ENCODE measurements at regions not wholly inside any gene's neighbourhood (a gene's known extent, or its start where the extent isn't known, plus 50 kb on each side); places are given as distances from the start of the nearest gene placed in this dataset.

DNA sequence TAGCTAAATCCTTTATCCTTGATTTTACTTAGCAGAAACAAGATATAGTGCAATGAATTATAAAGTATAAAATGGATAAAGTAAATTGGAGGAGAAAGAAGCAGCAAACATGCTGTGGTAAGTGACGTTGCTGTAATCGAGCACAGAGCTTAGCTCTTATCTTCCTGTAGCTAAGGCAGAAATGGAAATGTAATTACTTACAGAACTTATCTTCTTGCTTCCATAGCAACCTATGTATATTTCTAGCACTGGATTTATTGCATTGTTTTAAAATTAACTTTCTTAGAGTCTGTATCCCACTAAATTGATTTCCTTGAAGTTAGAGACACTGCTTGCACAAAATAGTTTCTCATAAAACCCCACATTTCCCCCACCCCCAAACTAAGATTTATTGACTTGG, 130.6 kb upstream of the MC4R start:
- ChIA-PET CTCF (interaction anchor here (3.0 kb wide), 1 partner anchor 507 kb away, joined by 11 read pairs; no protein-coding TSS in a partner anchor), POLR2A (no interaction called here)
- DNase-seq (ENCODE audit: low read depth, low spot score): no peak
- H3K4me3 ChIP-seq (ENCODE audit: low read depth, low read length): no peak overlapping the region
- TF ChIP-seq, protein P1, sequence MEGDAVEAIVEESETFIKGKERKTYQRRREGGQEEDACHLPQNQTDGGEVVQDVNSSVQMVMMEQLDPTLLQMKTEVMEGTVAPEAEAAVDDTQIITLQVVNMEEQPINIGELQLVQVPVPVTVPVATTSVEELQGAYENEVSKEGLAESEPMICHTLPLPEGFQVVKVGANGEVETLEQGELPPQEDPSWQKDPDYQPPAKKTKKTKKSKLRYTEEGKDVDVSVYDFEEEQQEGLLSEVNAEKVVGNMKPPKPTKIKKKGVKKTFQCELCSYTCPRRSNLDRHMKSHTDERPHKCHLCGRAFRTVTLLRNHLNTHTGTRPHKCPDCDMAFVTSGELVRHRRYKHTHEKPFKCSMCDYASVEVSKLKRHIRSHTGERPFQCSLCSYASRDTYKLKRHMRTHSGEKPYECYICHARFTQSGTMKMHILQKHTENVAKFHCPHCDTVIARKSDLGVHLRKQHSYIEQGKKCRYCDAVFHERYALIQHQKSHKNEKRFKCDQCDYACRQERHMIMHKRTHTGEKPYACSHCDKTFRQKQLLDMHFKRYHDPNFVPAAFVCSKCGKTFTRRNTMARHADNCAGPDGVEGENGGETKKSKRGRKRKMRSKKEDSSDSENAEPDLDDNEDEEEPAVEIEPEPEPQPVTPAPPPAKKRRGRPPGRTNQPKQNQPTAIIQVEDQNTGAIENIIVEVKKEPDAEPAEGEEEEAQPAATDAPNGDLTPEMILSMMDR (IDR thresholded peaks at IDR 0.05; ENCODE audit: insufficient read depth, low read length, missing control alignments): no peak

DNA sequence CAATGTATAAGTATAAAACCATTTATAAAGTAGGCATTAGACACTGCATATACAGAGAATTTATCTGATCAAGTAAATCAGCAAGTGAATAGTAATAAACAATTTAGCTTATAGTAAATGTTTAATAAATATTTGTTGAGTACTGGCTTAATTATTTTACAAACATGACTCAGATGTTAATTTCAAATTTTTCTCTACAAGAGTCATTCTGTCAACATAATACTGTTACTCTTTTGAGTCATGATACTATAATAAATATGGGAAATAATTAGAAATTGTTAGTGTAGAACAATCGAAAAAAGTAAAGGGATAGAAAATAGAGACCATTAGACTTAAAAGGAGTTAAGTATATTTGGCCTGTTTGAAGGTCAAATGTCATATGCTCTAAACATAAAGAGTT, 133.6 kb upstream of the MC4R start:
- DNase-seq (ENCODE audit: low read depth, low spot score): no peak
- TF ChIP-seq, protein P1 (IDR thresholded peaks at IDR 0.05; ENCODE audit: insufficient read depth, low read length, missing control alignments): no peak
- H3K4me3 ChIP-seq (ENCODE audit: low read depth, low read length): no peak overlapping the region
- CTCF ChIA-PET: interaction anchor here (1.3 kb wide), 1 partner anchor 21 kb away, joined by 4 read pairs; no protein-coding TSS in a partner anchor
- POLR2A ChIA-PET: no interaction called here

DNA sequence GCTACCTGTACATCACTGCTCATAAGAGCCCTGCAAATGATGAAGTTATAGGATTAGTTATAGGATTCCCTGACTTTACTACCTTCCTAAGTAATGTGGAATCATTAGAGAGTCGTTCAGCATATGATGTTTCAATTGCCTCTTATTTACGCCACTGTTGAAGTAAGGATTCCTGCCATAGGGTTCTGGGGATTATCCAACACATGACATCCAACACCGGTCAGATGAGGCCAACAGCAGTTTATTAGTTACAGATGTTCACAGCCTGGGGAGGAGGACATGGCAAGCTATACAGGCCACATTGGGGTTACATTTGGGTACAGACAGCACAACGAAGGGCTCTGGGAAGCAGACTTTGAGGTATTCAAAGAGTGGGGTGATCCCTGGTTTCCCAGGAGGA, 134.1 kb upstream of the MC4R start:
- CTCF ChIA-PET: interaction anchor here (1.3 kb wide), 1 partner anchor 22 kb away, joined by 4 read pairs; no protein-coding TSS in a partner anchor
- no peak overlapping the region for H3K4me3 ChIP-seq (ENCODE audit: low read depth, low read length)
- DNase-seq (ENCODE audit: low read depth, low spot score): no peak
- TF ChIP-seq, protein P1 (IDR thresholded peaks at IDR 0.05; ENCODE audit: insufficient read depth, low read length, missing control alignments): no peak
- POLR2A ChIA-PET: no interaction called here

DNA sequence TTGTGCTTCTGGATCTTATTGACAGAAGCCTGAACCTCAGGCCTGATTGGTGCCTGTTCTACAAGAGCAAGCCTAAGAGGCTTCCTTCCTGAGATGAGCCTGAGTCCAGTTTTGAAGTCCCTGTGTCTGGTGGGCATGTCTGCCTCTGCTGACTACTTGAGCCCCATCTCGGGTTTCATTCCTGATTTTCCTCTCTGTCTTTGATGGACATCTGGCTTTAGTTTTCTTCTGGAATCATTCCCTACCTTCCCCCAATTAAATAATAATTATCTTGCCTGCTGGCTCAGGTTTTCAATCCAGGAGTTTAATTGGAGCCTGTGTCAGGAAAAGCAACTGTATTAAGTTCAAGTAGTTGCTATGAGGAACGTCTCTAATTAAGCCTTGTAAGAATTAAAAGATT, 135.5 kb upstream of the MC4R start:
- CTCF ChIA-PET: no interaction called here
- TF ChIP-seq, protein P1 (IDR thresholded peaks at IDR 0.05; ENCODE audit: insufficient read depth, low read length, missing control alignments): no peak
- no peak for DNase-seq (ENCODE audit: low read depth, low spot score)
- POLR2A ChIA-PET: no interaction called here
- no peak overlapping the region for H3K4me3 ChIP-seq (ENCODE audit: low read depth, low read length)

DNA sequence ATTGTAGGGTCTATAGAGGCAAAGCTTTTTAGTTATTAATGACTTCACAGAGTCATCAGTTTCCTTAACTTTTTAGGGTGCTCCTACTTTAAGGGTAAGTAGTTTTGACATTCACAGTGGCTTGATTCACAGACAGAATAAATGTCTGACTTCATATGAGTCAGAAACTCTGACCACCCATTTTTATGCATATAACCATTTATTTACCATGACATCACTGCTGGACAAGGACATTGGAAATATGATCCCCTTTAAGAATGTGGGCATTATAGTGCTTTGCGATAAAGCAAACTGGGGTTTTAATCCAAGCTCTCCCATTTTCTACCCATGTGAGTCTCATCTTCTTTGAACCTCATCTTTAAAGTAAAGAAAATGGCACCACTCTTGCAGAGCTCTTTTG, 162.0 kb upstream of the MC4R start:
- ChIA-PET POLR2A (no interaction called here), CTCF (interaction anchor here (1.2 to 2.1 kb wide), 3 partner anchors 538 to 544 kb away, joined by 3 to 11 read pairs (median 4); no protein-coding TSS in a partner anchor)
- peak; percentile 7 for DNase-seq (ENCODE audit: low read depth, low spot score)
- TF ChIP-seq, protein P1 (IDR thresholded peaks at IDR 0.05; ENCODE audit: insufficient read depth, low read length, missing control alignments): no peak
- no peak overlapping the region for H3K4me3 ChIP-seq (ENCODE audit: low read depth, low read length)

DNA sequence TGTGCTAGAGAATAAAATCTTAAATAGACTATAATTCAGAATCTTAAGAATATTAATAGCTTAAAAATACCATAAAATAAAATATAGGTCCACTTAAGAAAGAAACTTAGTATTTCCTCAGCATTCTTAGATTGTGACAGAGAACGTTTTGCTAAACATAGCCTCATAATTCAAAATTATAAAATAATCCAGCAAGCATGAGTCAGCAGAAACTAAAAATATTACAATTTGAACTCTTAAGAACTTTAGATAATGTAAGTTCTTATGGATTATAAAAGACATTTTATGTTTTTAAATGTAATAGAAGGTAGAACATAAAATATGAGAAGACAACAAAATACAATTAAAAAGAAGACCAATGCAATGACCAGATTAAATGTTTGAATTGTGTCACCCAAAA, 164.5 kb upstream of the MC4R start:
- POLR2A ChIA-PET: interaction anchor here (0.7 kb wide), 1 partner anchor 227 kb away, joined by 3 read pairs; no protein-coding TSS in a partner anchor
- CTCF ChIA-PET: interaction anchor here (1.1 to 2.5 kb wide), 3 partner anchors 12 to 549 kb away, joined by 3 to 13 read pairs (median 10); no protein-coding TSS in a partner anchor
- TF ChIP-seq, protein P1 (IDR thresholded peaks at IDR 0.05; ENCODE audit: insufficient read depth, low read length, missing control alignments): no peak
- no peak overlapping the region for H3K4me3 ChIP-seq (ENCODE audit: low read depth, low read length)
- DNase-seq (ENCODE audit: low read depth, low spot score): no peak

All from AG04449 (cell line).